ENCODE measurements at regions not wholly inside any gene's neighbourhood (a gene's known extent, or its start where the extent isn't known, plus 50 kb on each side); places are given as distances from the start of the nearest gene placed in this dataset.

GRCh38 chr9:13330396-13331004, 51.0 kb upstream of the MPDZ start:
- no peaks in the 10 kb centered on the region for H3K36me3 Mint-ChIP-seq
- H3K9me3 Mint-ChIP-seq (ENCODE audit: low read depth) = no peaks in the 10 kb centered on the region
- no peaks in the 10 kb centered on the region for H3K4me1 Mint-ChIP-seq (ENCODE audit: low read depth)
- H3K27ac Mint-ChIP-seq = no peak overlapping the region
- H3K27me3 Mint-ChIP-seq = no peaks in the 10 kb centered on the region
- H3K4me3 Mint-ChIP-seq = no peak overlapping the region
